Superior temporal gyrus (tissue), 1 donor: ENCODE measurements at regions not wholly inside any gene's neighbourhood (a gene's known extent, or its start where the extent isn't known, plus 50 kb on each side); places are given as distances from the start of the nearest gene placed in this dataset.
A peak's percentile ranks its signal among the peaks of the same experiment; 100 is the strongest.
"Not testable (repeated sequence)": the region's sequence is repeated elsewhere in the genome, so short reads cannot be mapped to it uniquely, and the experiment has no call there.

Experiments used
- DNase-seq: peaks from one replicate; pipeline ENCODE4 v3.0.0-alpha.2; 2016; ENCODE audit errors: extremely low spot score

DNA sequence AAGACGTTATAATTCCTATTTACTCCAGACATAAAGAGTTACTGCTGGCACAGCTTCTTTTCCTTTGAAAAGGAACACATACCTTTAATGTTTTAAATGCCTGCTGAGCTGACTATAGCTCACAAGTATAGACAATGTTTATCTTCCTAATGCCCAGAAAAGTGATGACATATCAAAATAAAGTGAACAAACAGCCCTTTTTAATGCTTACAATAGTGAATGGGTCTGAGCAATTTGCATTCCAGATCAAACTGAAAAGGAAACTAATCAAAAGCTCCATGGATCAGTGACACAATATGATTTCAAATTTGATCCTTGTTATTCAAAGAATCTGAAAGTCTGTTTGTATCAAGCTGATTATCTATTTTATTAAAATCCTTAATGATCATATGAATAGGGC lies 233.6 kb upstream of the SEMA3E start:
- DNase-seq: peak; percentile 73

DNA sequence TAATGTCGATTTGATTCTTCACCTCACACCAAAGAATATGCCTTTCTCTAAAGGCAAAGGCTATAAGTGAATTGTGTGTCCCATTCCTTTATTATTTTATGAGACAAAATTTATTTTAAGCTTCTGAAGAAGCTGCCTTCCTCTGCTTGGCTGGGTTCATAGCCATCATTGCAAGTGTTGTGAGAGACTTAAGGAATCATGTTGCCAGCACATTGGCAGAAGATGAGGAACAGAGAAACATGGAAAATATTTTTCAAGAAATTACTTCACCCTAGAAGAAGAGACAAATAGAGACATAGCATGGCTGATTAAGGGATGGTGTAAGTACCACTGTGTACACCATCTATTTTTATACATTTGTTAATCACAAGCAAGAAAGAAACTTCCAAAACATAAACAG lies 230.1 kb upstream of the SEMA3E start:
- no peak for DNase-seq

DNA sequence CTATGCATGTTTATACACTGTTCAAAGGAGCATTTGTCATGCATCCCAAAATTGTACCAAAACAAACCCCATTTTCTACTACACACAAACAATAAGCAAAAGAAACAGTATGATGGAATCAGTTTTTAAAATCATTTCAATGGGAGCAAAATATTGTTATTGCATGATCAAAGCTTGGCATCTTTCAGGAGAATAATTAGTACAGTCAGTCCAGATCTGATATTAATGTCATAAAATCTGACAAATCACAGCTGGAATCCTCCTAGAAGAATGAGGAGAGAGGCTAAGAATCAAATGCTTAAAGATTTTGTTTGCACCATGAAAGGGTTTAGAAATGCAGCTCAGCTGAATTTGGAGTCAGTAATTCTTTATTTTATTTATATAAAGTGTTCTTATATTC lies 229.7 kb upstream of the SEMA3E start:
- no peak for DNase-seq

DNA sequence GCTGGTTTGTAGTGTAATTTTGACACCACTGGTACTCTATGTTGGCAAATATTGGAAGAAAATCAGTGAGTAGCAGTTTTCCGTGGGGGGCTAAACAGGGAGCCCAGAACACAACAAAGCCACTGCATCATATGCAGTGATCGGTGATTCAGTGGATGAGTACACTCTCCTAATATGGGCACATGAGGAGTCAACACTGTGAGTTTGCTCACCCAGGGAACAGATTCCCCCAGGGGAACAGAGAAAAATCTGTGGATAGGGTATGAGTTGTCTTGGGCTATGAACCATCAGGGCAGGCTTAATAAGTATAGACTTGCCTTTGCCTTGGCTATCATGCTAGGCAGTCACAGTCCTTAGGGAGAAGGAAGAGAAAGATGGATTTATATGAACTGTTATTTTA lies 227.7 kb upstream of the SEMA3E start:
- DNase-seq: no peak

DNA sequence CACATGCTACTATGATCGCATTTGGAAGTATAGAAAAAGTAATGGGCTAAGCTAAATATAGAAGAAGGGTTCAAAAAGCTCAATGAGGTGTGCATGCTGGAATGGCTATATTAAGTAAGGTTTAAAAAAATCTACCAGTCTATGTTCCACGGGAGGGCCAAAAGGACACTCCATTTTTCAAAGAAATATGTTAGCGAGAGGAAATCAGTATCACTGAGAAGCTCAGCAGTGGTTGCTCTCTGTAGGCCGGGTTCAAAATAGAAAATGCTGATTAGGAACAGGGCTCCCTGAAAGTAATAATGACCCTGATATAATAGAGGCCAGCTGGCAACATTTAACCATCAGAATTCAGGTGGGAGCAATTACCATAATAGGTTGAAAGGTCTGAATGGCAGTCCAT lies 224.5 kb upstream of the SEMA3E start:
- no peak for DNase-seq

DNA sequence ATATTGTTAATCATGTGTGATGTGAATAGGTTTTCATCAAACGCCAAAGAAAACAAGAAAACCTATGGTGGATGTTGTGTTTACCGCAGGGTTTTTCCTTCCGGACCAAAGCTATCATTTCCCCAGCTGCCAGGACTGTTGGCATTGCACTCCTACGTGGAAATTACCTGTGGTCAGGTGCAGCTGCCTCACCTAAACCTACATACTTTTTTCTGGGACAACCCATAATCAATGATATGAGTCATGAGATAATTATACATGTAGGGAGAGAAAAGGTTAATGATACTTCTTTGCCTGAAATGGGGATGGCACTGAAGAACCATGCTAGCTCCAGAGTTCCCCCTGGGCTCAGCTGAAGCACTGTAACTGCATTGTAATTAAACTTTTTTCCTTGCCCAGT lies 223.6 kb upstream of the SEMA3E start:
- no peak for DNase-seq

DNA sequence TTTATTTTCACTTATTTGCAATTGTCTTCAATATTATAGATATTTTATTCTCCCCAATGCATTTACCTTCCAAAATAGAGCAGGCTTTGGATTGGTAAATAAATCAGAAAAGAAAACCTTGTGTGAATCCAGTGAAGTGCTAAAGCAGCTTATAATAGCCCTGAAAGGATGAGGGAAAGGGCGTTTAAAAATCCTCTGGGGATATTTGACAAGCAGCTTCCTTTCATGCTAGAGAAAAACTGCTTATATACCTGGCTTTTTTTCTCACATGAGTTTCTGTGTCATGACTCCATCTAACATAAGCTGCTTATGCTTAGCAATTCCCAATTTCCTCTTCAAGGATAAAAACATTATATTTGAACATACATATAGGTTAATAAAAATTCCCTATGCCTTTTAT lies 221.6 kb upstream of the SEMA3E start:
- DNase-seq: no peak

DNA sequence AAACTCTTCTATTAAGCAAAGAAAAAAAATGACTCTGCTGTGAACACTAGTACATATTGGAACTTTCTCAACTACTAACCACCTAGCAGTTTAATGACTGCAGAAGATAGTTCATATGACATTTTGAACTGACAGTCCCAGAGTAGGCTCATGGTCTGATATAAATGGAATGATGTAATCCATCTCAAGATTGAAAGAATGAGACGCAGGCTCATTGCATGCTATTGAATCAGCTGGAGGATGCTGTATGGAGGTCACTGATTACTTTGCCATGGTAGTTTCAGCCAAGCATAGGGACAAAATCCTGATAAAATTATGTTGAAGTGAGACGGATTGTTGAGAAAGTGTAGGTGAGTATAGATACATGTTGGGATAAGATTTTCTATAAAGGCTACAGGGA lies 217.6 kb upstream of the SEMA3E start:
- DNase-seq: no peak

DNA sequence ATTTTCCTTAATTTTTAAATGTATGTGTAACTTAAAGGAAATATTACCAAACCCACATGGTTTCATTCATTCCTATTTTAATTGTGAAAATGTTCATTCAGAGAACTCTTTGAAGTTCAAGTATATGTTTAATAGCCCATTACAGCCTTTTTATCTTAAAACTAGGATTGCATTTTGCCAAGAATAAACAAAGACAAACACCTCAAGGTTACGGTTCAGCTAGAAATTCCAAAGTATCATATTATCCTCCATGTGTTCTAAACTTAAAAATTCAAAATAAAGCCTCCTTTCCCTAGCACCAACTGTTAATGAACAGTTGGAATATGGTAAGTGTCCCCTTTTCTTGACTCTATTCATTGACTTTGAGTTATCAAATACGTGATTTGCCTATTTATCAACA lies 215.6 kb upstream of the SEMA3E start:
- DNase-seq: no peak

DNA sequence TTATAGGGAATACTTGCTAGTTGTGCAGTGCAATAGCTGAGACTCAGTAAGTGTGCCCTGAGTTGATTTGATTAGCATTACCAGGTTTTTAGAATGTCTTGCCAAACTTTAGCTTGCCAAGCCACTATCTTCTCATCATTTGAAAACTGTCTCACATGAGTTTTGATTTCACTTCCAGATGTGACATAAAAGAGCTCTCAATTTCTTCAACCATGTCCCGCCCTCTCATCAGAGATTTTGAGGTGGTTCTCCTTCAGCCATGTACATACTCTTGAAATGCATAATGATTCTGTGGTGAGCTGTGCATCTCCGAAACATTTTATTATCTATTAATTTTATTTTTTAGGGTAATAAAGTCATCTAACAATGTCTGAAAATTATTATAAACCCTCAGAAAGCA lies 215.0 kb upstream of the SEMA3E start:
- DNase-seq: no peak

DNA sequence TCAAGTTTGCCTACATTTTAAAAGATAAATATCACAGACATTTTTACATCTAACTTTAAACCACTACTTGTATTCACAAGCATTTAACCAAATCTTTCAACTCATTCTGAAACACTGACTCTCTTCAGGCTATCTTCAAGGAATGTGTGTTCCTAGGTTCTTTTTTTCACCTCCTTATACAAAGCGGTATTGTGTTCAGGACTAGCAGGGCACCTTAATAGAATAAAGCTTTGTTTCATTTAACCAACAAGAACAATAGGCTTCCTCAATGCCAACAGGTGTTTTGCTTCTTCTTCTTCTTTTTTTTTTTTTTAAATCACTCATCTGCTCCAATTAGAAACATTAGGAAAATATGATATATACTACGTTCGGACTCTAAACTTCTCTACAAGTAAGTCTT lies 212.9 kb upstream of the SEMA3E start:
- DNase-seq: no peak

DNA sequence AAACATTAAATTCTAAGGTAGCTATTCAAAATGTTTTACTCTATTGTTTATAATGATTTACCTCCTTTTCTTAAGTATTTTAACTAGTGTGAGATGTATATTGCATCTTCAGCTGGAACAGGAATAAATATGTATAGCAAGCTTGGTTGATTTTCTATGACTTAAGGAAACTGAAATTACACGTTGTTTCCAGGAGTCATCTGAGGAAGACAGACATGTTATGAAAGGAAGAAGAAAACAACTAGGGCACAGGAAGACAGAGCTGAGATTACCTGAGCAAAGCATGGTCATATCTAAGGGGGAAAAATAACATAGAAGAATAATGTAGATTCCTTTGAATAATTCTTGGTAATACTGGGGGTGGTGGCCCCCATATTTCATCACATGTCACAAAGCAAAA lies 210.9 kb upstream of the SEMA3E start:
- no peak for DNase-seq

DNA sequence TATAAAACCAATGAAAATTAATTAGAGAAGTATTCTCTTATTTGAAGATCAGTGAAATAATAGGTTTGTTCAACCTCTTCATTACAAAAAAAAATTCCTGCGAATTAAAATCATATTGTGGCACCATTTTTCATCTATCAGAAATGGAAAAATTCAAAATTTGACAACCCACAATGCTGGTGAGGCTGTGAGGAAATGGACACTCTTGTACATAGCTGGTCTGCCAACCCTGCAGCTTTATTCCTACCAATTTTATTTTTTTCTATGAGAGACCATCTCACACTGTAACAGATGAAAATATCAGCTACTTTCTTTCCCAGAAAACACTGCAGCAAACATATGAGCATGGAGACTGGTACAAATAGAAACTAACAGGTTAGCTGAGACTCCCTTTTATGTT lies 208.8 kb upstream of the SEMA3E start:
- no peak for DNase-seq

DNA sequence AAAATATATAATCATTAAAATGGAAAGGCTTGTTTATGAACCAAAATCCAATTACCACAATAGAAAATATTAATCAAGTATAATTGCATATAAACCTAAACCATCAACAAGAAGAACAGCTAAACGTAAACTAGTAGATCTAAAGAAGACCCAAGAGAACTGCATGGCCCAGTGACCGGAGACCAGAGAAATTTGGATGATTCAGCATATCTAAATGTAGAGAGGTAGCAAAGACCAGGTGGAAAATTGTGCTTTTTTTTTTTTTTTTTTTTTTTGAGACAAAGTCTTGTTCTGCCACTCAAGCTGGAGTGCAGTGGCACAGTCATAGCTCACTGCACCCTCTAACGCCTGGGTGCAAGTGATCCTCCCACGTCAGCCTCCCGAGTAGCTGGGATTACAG lies 207.2 kb upstream of the SEMA3E start:
- no peak for DNase-seq

DNA sequence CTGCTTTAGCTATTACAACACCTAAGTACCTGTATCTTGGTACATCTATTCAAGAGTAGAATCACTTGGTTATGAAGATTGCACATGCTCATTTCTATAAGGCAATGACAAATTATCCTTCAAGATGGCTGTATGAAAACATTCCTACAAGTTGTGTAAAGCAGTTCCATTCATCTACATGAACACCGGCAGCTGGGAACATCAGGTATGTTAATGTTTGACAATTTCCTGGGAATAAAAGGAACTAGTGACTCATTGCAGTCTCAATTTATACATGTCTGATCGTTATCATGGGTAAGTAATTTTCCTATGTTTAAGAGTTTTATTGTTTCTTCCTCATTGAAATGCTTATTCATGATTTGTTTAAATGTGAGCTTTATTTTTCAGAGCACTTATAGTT lies 203.2 kb upstream of the SEMA3E start:
- DNase-seq: no peak

DNA sequence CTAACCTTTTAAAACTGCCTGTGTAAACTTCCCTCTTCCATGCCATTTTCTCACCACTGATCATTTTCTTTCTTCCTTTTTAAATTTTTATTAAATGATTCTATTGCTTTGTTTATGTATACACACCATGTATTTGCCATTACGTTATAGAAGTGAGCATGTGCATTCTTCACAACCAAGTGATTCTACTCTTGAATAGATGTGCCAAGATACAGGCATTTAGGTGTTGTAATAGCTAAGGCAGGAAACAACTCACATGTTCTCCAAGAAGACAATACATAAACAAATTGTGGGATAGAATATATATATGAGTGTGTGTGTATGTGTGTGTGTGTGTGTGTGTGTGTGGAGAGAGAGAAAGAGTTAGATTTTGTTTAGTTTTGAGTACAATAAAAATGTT lies 202.6 kb upstream of the SEMA3E start:
- DNase-seq: no peak

DNA sequence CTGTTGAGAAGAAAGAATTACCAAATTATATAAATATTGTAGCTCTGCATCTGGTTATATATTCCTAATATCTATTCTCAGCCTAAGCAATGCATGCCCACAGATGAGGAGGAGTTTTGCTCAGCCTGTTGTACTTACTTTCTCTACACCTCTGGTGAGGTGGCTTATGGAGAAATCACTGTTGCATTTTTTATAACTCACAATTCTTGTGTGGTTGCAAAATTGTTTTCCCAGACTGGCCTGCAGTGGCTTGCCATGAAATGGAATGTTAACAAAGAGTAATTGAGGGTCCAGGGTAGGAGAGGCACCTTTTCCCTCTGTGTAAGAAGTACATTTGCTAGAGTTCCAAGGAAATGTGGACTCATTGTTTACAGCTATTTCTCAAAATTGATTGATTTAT lies 202.0 kb upstream of the SEMA3E start:
- no peak for DNase-seq

DNA sequence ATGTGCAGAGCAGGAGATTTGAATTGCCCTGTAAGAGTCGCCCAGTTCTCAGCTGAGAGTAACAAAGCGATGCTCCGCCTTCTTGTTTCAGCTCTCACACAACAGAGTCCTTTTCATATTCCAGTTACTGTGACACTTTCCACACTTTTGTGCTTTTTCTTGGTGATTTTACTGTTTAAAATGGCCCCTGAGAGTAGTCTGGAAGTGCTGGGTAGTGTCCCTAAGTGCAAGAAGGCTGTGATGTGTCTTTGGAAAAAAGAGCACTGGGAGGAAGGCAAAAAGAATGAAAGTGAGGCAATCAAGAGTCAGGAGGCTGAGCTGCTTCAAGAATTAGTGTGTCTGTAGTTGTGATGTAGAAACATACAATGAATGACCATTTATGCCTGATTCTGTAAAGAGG lies 201.2 kb upstream of the SEMA3E start:
- DNase-seq: peak; percentile 53

DNA sequence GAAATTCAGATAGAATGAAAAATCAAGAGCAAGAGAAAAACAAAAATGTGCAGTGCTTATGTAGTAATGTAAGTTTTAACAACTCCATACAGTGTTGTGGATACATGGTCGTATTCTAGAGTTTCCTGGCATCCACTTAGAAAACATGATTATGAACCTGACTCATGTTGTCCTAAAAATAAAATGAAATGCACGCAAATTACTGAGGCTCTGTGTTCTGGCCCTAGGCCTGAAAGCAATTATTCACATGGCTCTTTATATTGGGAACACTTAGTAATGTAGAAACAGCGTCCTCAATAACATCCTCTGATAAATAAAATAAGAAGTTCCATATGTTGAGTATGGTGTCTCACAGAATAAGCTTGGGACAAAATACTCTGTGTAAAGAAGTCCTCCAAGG lies 200.2 kb upstream of the SEMA3E start:
- no peak for DNase-seq

DNA sequence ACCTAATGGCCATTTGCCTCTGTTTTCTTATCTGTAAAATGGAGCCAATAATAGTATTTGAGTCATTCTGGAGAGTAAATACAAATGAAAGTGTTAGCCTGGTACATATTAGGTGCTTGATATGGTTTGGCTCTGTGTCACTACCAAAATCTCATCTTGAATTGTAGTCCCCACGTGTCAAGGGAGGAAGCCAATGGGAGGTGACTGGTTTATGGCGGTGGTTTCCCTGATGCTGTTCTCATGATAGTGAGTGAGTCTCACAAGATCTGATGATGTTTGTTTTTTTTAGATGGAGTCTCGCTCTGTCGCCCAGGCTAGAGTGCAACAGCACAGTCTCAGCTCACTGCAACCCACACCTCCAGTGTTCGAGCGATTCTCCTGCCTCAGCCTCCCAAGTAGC lies 194.0 kb upstream of the SEMA3E start:
- no peak for DNase-seq

DNA sequence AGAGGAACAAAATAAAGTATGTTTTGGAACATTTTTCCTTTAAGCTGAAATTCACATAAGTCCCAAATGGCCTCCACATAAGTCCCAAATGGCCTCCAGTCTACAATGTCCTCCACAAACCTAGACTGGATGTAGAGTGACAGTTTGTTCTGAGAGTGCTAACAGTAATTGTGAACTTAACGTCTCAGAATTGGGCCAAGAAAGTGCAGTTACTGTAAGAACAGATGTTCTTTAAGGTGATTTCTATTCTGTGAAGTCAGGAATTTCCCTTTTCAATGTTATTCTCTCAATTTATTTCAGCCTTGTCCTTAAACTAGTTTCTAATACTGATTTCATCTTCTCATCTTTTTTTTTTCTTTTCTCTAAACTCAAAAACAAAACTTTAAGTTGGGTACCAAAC lies 188.7 kb upstream of the SEMA3E start:
- no peak for DNase-seq

DNA sequence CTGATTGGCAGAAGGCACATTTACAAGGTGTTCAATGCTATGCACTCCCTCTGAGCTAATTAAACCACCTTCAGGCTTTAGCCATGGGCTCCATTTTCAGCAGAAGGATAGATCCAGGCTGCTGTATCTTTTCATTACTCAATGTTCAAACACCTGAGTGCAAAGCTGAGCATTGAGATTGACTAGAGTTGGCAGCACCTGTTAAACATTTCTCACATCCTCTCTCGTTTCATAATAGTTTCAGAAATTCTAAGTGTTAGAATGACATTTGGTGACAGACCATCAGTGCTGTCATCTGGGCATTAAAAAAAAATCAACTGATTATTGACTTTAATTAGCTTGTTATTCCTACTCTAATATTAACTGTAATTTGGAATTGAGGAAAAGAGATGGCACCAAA lies 187.1 kb upstream of the SEMA3E start:
- no peak for DNase-seq

DNA sequence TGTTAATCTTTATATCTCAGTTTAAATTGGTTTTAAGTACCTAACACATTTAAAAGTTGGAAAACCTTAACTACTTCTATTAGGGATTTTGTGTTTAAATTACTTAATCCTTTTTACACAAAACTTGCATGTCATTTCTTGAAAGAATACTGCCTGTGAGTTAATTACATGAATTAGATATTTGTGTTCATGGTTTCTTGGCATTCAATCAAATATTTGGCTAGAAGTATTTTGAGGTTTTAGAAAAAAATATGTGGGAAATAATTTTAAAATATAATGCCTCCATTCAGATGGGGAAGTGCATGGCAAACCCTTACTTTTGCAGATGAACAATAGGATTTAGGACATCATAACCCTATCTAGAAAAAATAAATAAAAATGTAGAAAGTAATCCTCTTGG lies 186.5 kb upstream of the SEMA3E start:
- no peak for DNase-seq

DNA sequence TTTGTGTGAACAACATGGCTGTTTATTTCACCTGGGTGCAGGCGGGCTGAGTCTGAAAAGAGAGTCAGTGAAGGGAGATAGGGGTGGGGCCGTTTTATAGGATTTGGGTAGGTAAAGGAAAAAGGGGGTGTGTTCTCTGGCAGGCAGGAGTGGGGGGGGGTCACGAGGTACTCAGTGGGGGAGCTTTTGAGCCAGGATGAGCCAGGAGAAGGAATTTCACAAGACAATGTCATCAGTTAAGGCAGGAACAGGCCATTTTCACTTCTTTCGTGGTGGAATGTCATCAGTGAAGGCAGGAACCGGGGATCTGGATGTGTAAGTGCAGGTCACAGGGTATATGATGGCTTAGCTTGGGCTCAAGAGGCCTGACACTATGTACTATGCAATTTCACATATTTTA lies 184.8 kb upstream of the SEMA3E start:
- DNase-seq: not testable (repeated sequence)

DNA sequence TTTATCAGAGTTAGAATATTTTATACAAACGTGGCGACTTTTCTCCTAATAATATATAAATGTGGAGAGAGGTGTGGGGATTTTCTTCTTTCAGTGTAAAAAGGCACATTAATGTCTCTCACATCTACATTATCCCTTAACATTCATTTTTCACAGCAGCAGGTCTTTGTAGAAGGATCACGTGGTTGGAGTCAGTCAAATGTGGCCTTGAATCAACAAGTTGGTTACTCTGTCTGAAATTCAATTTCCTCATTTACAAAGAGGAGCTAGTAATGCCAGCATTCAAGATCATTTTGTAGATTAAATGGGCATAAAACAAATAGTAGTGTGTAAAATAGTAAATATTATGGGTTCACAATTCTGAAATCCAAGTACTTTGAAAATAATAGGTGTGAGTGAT lies 183.1 kb upstream of the SEMA3E start:
- no peak for DNase-seq
